ENCODE measurements at regions not wholly inside any gene's neighbourhood (a gene's known extent, or its start where the extent isn't known, plus 50 kb on each side); places are given as distances from the start of the nearest gene placed in this dataset.

- H3K14ac ChIP-seq (ENCODE audit: insufficient read length), result no peak overlapping the region
- POLR2A ChIA-PET (ENCODE audit: partially characterized antibody), result no interaction called here
- H4K8ac ChIP-seq (ENCODE audit: extremely low read depth, insufficient read depth, low read length), result no peak overlapping the region
- WGBS, 2 experiments (ENCODE audit: extremely low coverage in 1 of 2, insufficient coverage in 1 of 2, insufficient read length in 1 of 2, insufficient replicate concordance in 2 of 2, low coverage in 1 of 2, low lambda C conversion rate in 2 of 2, missing lambda C conversion rate in 1 of 2), result 53% methylated on average over 4 of the region's 4 CpGs; no CpG with 5 or more reads in 1 of the 2 experiments
- no peaks in the 10 kb centered on the region for H3K79me1 ChIP-seq (ENCODE audit: low read depth, low read length)
- H4K20me1 ChIP-seq (replicated peaks in 1 of 2; ENCODE audit: control insufficient read depth in 1 of 2, insufficient read depth in 2 of 2, low read length in 2 of 2), result no peaks in the 10 kb centered on the region
- H3K9ac ChIP-seq (replicated peaks in 1 of 4; ENCODE audit: extremely low read depth in 1 of 4, low read depth in 3 of 4, low read length in 3 of 4), result no peak overlapping the region
- H3K18ac ChIP-seq (ENCODE audit: extremely low read depth, low read length), result no peak overlapping the region
- H3K56ac ChIP-seq (replicated peaks; ENCODE audit: insufficient read length, low read depth, low read length), result no peak overlapping the region
- CTCF ChIA-PET (ENCODE audit: partially characterized antibody), result interaction anchor here (0.6 to 3.7 kb wide), 7 partner anchors 11 to 1012 kb away, joined by 3 to 16 read pairs (median 3); no protein-coding TSS in a partner anchor
- no peak overlapping the region for H3K4ac ChIP-seq (replicated peaks; ENCODE audit: insufficient read length, low read depth, low read length)
- no peaks in the 10 kb centered on the region for H3K36me3 ChIP-seq (ENCODE audit: control insufficient read depth in 2 of 4, insufficient read depth in 4 of 4, low read length in 3 of 4)
- no peak overlapping the region for H2BK120ac ChIP-seq (replicated peaks; ENCODE audit: low read depth, low read length)
- no peak overlapping the region for H2BK20ac ChIP-seq (ENCODE audit: low read length)
- H2AFZ ChIP-seq (ENCODE audit: low read length), result no peak overlapping the region
- no peaks in the 10 kb centered on the region for H3K9me3 ChIP-seq (ENCODE audit: insufficient read depth in 2 of 2, low read depth in 1 of 2, low read length in 1 of 2)
- no peak overlapping the region for H2BK15ac ChIP-seq (ENCODE audit: low read length)
- no peak overlapping the region for H3K4me3 ChIP-seq (ENCODE audit: extremely low read depth in 1 of 4, insufficient read depth in 2 of 4, low read depth in 3 of 4, low read length in 4 of 4)
- H2BK12ac ChIP-seq (ENCODE audit: low read depth, low read length), result no peak overlapping the region
- no peaks in the 10 kb centered on the region for H3K27me3 ChIP-seq (replicated peaks in 1 of 4; ENCODE audit: control insufficient read depth in 3 of 4, extremely low read depth in 1 of 4, insufficient read depth in 3 of 4, low read length in 3 of 4)
- no peak overlapping the region for H3K27ac ChIP-seq (ENCODE audit: low read depth, low read length)
- DNase-seq (ENCODE audit: low read depth in 1 of 2, low spot score in 2 of 2) (peak in 1 of 2 experiments; percentile 45), FAIRE-seq (peak; percentile 60)
- no peaks in the 10 kb centered on the region for H3K23me2 ChIP-seq (ENCODE audit: low read depth, low read length)
- H3K23ac ChIP-seq (ENCODE audit: insufficient read length), result no peak overlapping the region
- H4K91ac ChIP-seq (replicated peaks; ENCODE audit: insufficient read length, low read length), result no peak overlapping the region
- no peaks in the 10 kb centered on the region for H3K79me2 ChIP-seq (ENCODE audit: control insufficient read depth in 1 of 2, insufficient read depth in 2 of 2, low read length in 2 of 2)
- H2BK5ac ChIP-seq (ENCODE audit: low read depth, low read length), result no peak overlapping the region
- no peak overlapping the region for H3K4me2 ChIP-seq (ENCODE audit: insufficient read depth in 1 of 2, low read depth in 2 of 2, low read length in 2 of 2)
- H3K4me1 ChIP-seq (replicated peaks in 1 of 4; ENCODE audit: control insufficient read depth in 3 of 4, insufficient read depth in 4 of 4, low read length in 3 of 4), result peaks cover 0 to 3% (median 0%) of the 10 kb centered on the region in 4 experiments; a peak in 1 of 7 replicates
- no peak overlapping the region for H2AK5ac ChIP-seq (ENCODE audit: low read depth, low read length)
- H4K5ac ChIP-seq (ENCODE audit: insufficient read length, low read depth, low read length), result no peak overlapping the region
- TF ChIP-seq SIRT6 (IDR thresholded peaks at IDR 0.05; ENCODE audit: low read length), result no peak
- TF ChIP-seq SP2 (IDR thresholded peaks at IDR 0.05; ENCODE audit: low read length), result no peak
- TF ChIP-seq TCF12 (IDR thresholded peaks at IDR 0.05; ENCODE audit: low read depth, low read length), result no peak
- TF ChIP-seq TEAD4 (IDR thresholded peaks at IDR 0.05; ENCODE audit: low read depth, low read length), result 0 out of 2 replicates have a peak, but pooled peaks have one; percentile 17
- TF ChIP-seq POU5F1 (IDR thresholded peaks at IDR 0.05; ENCODE audit: low read depth, low read length), result 0 out of 2 replicates have a peak, but pooled peaks have one; percentile 23
- peak; percentile 53 to 65 for TF ChIP-seq RAD21 (IDR thresholded peaks at IDR 0.05 in 1 of 2, conservative IDR thresholded peaks at IDR 0.05 in 1 of 2; ENCODE audit: low read depth in 2 of 2, low read length in 2 of 2)
- TF ChIP-seq CTCF (IDR thresholded peaks at IDR 0.05; ENCODE audit: control extremely low read depth in 1 of 3, insufficient read depth in 1 of 3, low read depth in 1 of 3, low read length in 3 of 3), result peak in 2 of 3 experiments; percentile 50 to 64; a peak in 3 of 4 replicates
- TF ChIP-seq SP1 (IDR thresholded peaks at IDR 0.05; ENCODE audit: low read depth, low read length), result no peak
These were observed 209.5 kb upstream of the SUCLG2 start for GRCh38 chr3:67863869-67864268.
